ENCODE measurements at regions not wholly inside any gene's neighbourhood (a gene's known extent, or its start where the extent isn't known, plus 50 kb on each side); places are given as distances from the start of the nearest gene placed in this dataset.

GRCh38 chr10:28403090-28403489 is 100.2 kb upstream of the MPP7 start:
- TF ChIP-seq POLR2A (IDR thresholded peaks at IDR 0.05) (no peak), CTCF (IDR thresholded peaks at IDR 0.05) (no peak), EP300 (IDR thresholded peaks at IDR 0.05) (no peak)
